ENCODE measurements at regions not wholly inside any gene's neighbourhood (a gene's known extent, or its start where the extent isn't known, plus 50 kb on each side); places are given as distances from the start of the nearest gene placed in this dataset.

DNA sequence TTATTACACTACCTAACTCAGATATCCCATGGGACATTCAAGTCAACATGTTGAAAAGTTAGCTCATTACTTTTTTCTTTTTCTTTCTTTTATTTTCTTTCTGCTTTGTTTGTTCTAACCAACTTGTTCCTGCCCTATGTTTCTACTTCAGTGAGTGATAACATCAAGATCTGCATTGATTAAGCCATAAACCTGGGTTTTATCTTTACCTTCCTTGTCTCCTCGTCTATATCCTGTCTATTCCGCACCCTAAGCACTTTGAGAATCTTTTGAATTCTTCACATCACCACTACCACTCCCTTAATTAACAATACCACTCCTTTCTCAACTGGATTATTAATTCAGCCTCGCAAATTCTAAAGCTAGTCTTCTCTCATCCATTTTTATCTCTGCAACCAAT lies 81.9 kb upstream of the AVPR1A start:
- no peak for DNase-seq
- Histone ChIP-seq H3K4me1 (ENCODE audit: insufficient read depth, low read length) (no peaks in the 10 kb centered on the region), H4K8ac (replicated peaks; ENCODE audit: insufficient read length, low read depth, low read length) (no peak overlapping the region), H2BK12ac (ENCODE audit: insufficient read length, low read depth, low read length) (no peak overlapping the region), H2BK120ac (ENCODE audit: low read depth, low read length, poor library complexity, severe bottlenecking) (no peak overlapping the region), H3K23ac (ENCODE audit: insufficient read length, low read depth, low read length) (no peak overlapping the region), H2AK5ac (ENCODE audit: insufficient read length, low read length) (no peak overlapping the region), H3K79me2 (ENCODE audit: insufficient read depth, low read length) (no peaks in the 10 kb centered on the region), H3K4me2 (ENCODE audit: insufficient read depth, insufficient read length, low read length) (no peak overlapping the region), H4K5ac (ENCODE audit: insufficient read length, low read depth, low read length) (no peak overlapping the region), H3K23me2 (ENCODE audit: insufficient read length, low read depth, low read length, poor library complexity, severe bottlenecking) (no peaks in the 10 kb centered on the region), H4K20me1 (ENCODE audit: control insufficient read depth, insufficient read depth, insufficient read length) (no peaks in the 10 kb centered on the region), H3K9ac (ENCODE audit: extremely low read depth, insufficient read length, low read length) (no peak overlapping the region), H3K4ac (ENCODE audit: low read depth, low read length) (no peak overlapping the region), H2BK15ac (ENCODE audit: low read depth, low read length) (no peak overlapping the region), H3K14ac (ENCODE audit: insufficient read depth, low read length) (no peak overlapping the region), H2BK20ac (ENCODE audit: low read depth, low read length, poor library complexity, severe bottlenecking) (no peak overlapping the region), H3K18ac (ENCODE audit: insufficient read length, low read depth, low read length) (no peak overlapping the region), H2BK5ac (ENCODE audit: insufficient read length, low read length) (no peak overlapping the region), H3K56ac (ENCODE audit: insufficient read length, low read depth, low read length) (no peak overlapping the region), H4K91ac (ENCODE audit: insufficient read length, low read depth, low read length) (no peak overlapping the region), H3K27me3 (ENCODE audit: insufficient read depth, low read length) (no peaks in the 10 kb centered on the region), H2AFZ (ENCODE audit: low read length) (no peak overlapping the region), H3K27ac (ENCODE audit: insufficient read length, low read depth, low read length) (no peak overlapping the region), H3T11ph (ENCODE audit: low read length) (no peak overlapping the region), H3K9me3 (ENCODE audit: control insufficient read depth, low read depth, low read length) (no peaks in the 10 kb centered on the region), H3K79me1 (ENCODE audit: insufficient read depth, low read depth, low read length, poor library complexity, severe bottlenecking) (no peaks in the 10 kb centered on the region)
- TF ChIP-seq, protein P1, sequence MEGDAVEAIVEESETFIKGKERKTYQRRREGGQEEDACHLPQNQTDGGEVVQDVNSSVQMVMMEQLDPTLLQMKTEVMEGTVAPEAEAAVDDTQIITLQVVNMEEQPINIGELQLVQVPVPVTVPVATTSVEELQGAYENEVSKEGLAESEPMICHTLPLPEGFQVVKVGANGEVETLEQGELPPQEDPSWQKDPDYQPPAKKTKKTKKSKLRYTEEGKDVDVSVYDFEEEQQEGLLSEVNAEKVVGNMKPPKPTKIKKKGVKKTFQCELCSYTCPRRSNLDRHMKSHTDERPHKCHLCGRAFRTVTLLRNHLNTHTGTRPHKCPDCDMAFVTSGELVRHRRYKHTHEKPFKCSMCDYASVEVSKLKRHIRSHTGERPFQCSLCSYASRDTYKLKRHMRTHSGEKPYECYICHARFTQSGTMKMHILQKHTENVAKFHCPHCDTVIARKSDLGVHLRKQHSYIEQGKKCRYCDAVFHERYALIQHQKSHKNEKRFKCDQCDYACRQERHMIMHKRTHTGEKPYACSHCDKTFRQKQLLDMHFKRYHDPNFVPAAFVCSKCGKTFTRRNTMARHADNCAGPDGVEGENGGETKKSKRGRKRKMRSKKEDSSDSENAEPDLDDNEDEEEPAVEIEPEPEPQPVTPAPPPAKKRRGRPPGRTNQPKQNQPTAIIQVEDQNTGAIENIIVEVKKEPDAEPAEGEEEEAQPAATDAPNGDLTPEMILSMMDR (conservative IDR thresholded peaks at IDR 0.05) = no peak
- Mint-ChIP-seq H3K36me3 (ENCODE audit: insufficient read depth in 1 of 3, low read depth in 3 of 3) (no peaks in the 10 kb centered on the region), H3K4me3 (no peak overlapping the region), H3K4me1 (no peaks in the 10 kb centered on the region), H3K27ac (no peak overlapping the region), H3K27me3 (ENCODE audit: low read depth) (no peaks in the 10 kb centered on the region; the same call in 1 of the 2 replicates), H3K9me3 (no peaks in the 10 kb centered on the region)
- 100% methylated on average over 2 of the region's 3 CpGs for WGBS (ENCODE audit: extremely low coverage, insufficient read length, low lambda C conversion rate)
